Heart right ventricle (tissue), 16 donors: ENCODE measurements at regions not wholly inside any gene's neighbourhood (a gene's known extent, or its start where the extent isn't known, plus 50 kb on each side); places are given as distances from the start of the nearest gene placed in this dataset.

Source experiments
- ATAC-seq, 8 donors: fragments of 200-7000 bp; cut with Tn5 transposase; one replicate each; pipeline ENCODE4 v1.9.1; 2020; ENCODE audit warnings: mild to moderate bottlenecking in 8 of 8, moderate library complexity in 8 of 8, moderate number of reproducible peaks in 1 of 8
- DNase-seq, 2 donors: peaks; one replicate each; pipeline ENCODE4 v3.0.0-alpha.2; 2020
- H3K27ac ChIP-seq, 10 donors: fragments of 200-600 bp; sonication (generic) in 2 of 10; one replicate each; pipeline versions ENCODE4 v1.5.0 to v1.8.0; 2020 to 2022; ENCODE audit warnings: mild to moderate bottlenecking in 3 of 10
- H3K27me3 ChIP-seq, 7 donors: fragments of 200-600 bp; one replicate each; pipeline ENCODE4 v1.8.0; 2021 to 2022; ENCODE audit warnings: mild to moderate bottlenecking in 2 of 7
- H3K36me3 ChIP-seq, 9 donors: fragments of 200-600 bp; sonication (generic) in 1 of 9; one replicate each; pipeline versions ENCODE4 v1.5.0 to v1.8.0; 2020 to 2022; ENCODE audit warnings: mild to moderate bottlenecking in 2 of 9
- H3K4me1 ChIP-seq, 9 donors: fragments of 200-600 bp; sonication (generic) in 1 of 9; one replicate each; pipeline versions ENCODE4 v1.5.0 to v1.8.0; 2020 to 2022; ENCODE audit warnings: mild to moderate bottlenecking in 4 of 9
- H3K4me3 ChIP-seq, 10 donors: fragments of 200-600 bp; sonication (generic) in 2 of 10; one replicate each; pipeline versions ENCODE4 v1.5.0 to v1.8.0; 2020 to 2022; ENCODE audit warnings: mild to moderate bottlenecking in 7 of 10, moderate library complexity in 2 of 10
- H3K9me3 ChIP-seq, 11 donors: fragments of 200-600 bp in 10 of 11; sonication (generic) in 2 of 11; one replicate each; pipeline versions ENCODE4 v1.5.0 to v1.8.0; 2013 to 2022; ENCODE audit warnings: mild to moderate bottlenecking in 2 of 11, control low read depth in 1 of 11, moderate library complexity in 1 of 11
- CTCF ChIP-seq, 9 donors: fragments of 200-600 bp; sonication (generic) in 2 of 9; IDR thresholded peaks; one replicate each; pipeline versions ENCODE4 v1.5.0 to v1.8.0; 2021 to 2022; ENCODE audit warnings: antibody characterized with exemption in 9 of 9, mild to moderate bottlenecking in 5 of 9, moderate library complexity in 1 of 9
- WGBS, 2 donors: extraction: QIAGEN DNeasy Blood & Tissue Kit; methylation state at CpG; one replicate each; pipeline ENCODE4 v1.1.7; 2013; ENCODE audit warnings: inconsistent platforms in 1 of 2; 5-methylcytosine and 5-hydroxymethylcytosine counted together
- intact Hi-C, 10 donors: fragments of 100-400 bp; cut with DNase I; formaldehyde crosslinking; loops; one replicate each; pipeline versions ENCODE4 v1.11.1 to v1.14.2; 2022
- donor health status: Arrhythmogenic right ventricular cardiomyopathy.
- donor health status: ischemic (EF 13 %, LVEDD 7.1; RV severe dilation, severe dysfunction).
- donor health status: healthy with polysubstance abuse.
- donor health status: DM: no; HTN: yes; CAD: no.
- donor health status: DM: no; HTN: no; CAD: no.
- donor health status: ischemic (EF 25% LVEDD 6.9; RV normal size, moderate dysfunction).
- donor health status: ischemic (EF 25% LVEDD 5.7; RV mildly dilated, moderate dysfunction).
- donor health status: healthy.
- donor health status: DM: yes; HTN: yes; CAD: no.
- donor health status: Ischemic cardiomyopathy.
- donor health status: ischemic (EF 35%, LVEDD 5.7; RV mildly dilated, moderate dysfunction).
- donor health status: nonischemic (EF 11% LVEDD 7.7; RV severe dilation, severe dysfunction).
- donor health status: DM: yes; HTN: yes; CAD: no.
- donor health status: PGD.
- donor health status: ischemic (EF 29% LVEDD 5.4; RV normal size, mild dysfunction).
- donor health status: nonischemic (EF 23%, LVEDD 6.1; RV moderate dilation, normal function).

- WGBS, 2 donors: 74 to 80% methylated on average over 4 of the region's 4 CpGs
- ATAC-seq: no peak
- intact Hi-C loops: no loop called here
Measured at GRCh38 chr5:126096442-126097006, 326.7 kb upstream of the GRAMD2B start.

GRCh38 chr5:126097876-126098275 lies 325.3 kb upstream of the GRAMD2B start:
- no peaks in the 10 kb centered on the region for H3K36me3 ChIP-seq
- intact Hi-C loops: no loop called here
- H3K27me3 ChIP-seq: no peaks in the 10 kb centered on the region
- no peak for ATAC-seq
- no peak overlapping the region for H3K27ac ChIP-seq
- peaks cover 0 to 5% (median 0%) of the 10 kb centered on the region in 11 donors for H3K9me3 ChIP-seq
- no peak for DNase-seq
- H3K4me1 ChIP-seq: no peaks in the 10 kb centered on the region
- WGBS, 2 donors: 85 to 89% methylated on average over 1 of the region's 1 CpG
- no peak overlapping the region for H3K4me3 ChIP-seq
- TF ChIP-seq CTCF (IDR thresholded peaks at IDR 0.05): no peak

More at GRCh38 chr5:126096442-126097006, 326.7 kb upstream of the GRAMD2B start:
- H3K4me3 ChIP-seq: no peak overlapping the region
- H3K27ac ChIP-seq: no peak overlapping the region
- DNase-seq: no peak
- H3K36me3 ChIP-seq: no peaks in the 10 kb centered on the region
- TF ChIP-seq CTCF (IDR thresholded peaks at IDR 0.05): no peak
- H3K9me3 ChIP-seq: peaks cover 0 to 5% (median 0%) of the 10 kb centered on the region in 11 donors
- no peaks in the 10 kb centered on the region for H3K4me1 ChIP-seq
- H3K27me3 ChIP-seq: no peaks in the 10 kb centered on the region

- DNase-seq (no peak), ATAC-seq (no peak)
- H3K4me3 ChIP-seq: no peak overlapping the region
- intact Hi-C loops: no loop called here
- H3K27ac ChIP-seq: no peak overlapping the region
- peaks cover 0 to 5% (median 0%) of the 10 kb centered on the region in 11 donors for H3K9me3 ChIP-seq
- H3K36me3 ChIP-seq: no peaks in the 10 kb centered on the region
- TF ChIP-seq CTCF (IDR thresholded peaks at IDR 0.05): no peak
- WGBS, 2 donors: 84 to 91% methylated on average over 1 of the region's 1 CpG
- H3K27me3 ChIP-seq: no peaks in the 10 kb centered on the region
- no peaks in the 10 kb centered on the region for H3K4me1 ChIP-seq
Measured at GRCh38 chr5:126098330-126099017, 324.7 kb upstream of the GRAMD2B start.

GRCh38 chr5:126099077-126099476 lies 324.1 kb upstream of the GRAMD2B start:
- H3K27me3 ChIP-seq: no peaks in the 10 kb centered on the region
- H3K9me3 ChIP-seq: peaks cover 0 to 5% (median 0%) of the 10 kb centered on the region in 11 donors
- no peak overlapping the region for H3K27ac ChIP-seq
- DNase-seq (no peak), ATAC-seq (no peak)
- no peak for TF ChIP-seq CTCF (IDR thresholded peaks at IDR 0.05)
- no peaks in the 10 kb centered on the region for H3K4me1 ChIP-seq
- H3K36me3 ChIP-seq: no peaks in the 10 kb centered on the region
- 86% methylated on average over 4 of the region's 4 CpGs for WGBS, 2 donors
- H3K4me3 ChIP-seq: no peak overlapping the region
- intact Hi-C loops: no loop called here
